Activated CD4-positive, alpha-beta T cell treated with anti-CD3 and anti-CD28 coated beads, Interleukin-2, amount 50 U/mL, for 16 hours (primary cell): ENCODE measurements at regions not wholly inside any gene's neighbourhood (a gene's known extent, or its start where the extent isn't known, plus 50 kb on each side); places are given as distances from the start of the nearest gene placed in this dataset.
"Not testable (repeated sequence)": the region's sequence is repeated elsewhere in the genome, so short reads cannot be mapped to it uniquely, and the experiment has no call there.

Experiments
- DNase-seq: peaks from one replicate; pipeline ENCODE4 v3.0.0-alpha.2; 2020

GRCh38 chr20:55678970-55679667 lies 326.2 kb downstream of the CBLN4 start:
- DNase-seq, result no peak

GRCh38 chr20:55678126-55678525 lies 327.2 kb downstream of the CBLN4 start:
- no peak for DNase-seq

GRCh38 chr20:55677011-55677410 lies 328.3 kb downstream of the CBLN4 start:
- no peak for DNase-seq

GRCh38 chr20:55676097-55676496 lies 329.2 kb downstream of the CBLN4 start:
- DNase-seq, result no peak

- no peak for DNase-seq
Observed at GRCh38 chr20:55668631-55669030, 336.7 kb downstream of the CBLN4 start.

- no peak for DNase-seq
Observed at GRCh38 chr20:55667955-55668354, 337.4 kb downstream of the CBLN4 start.

GRCh38 chr20:55667024-55667423 lies 338.3 kb downstream of the CBLN4 start:
- no peak for DNase-seq

GRCh38 chr20:55656231-55656775 lies 349.0 kb downstream of the CBLN4 start:
- no peak for DNase-seq

GRCh38 chr20:55650657-55651360 lies 354.5 kb downstream of the CBLN4 start:
- DNase-seq, result no peak

- no peak for DNase-seq
Observed at GRCh38 chr20:55649254-55649653, 356.1 kb downstream of the CBLN4 start.

GRCh38 chr20:55646851-55647250 lies 358.5 kb downstream of the CBLN4 start:
- no peak for DNase-seq

- no peak for DNase-seq
Observed at GRCh38 chr20:55641497-55641896, 363.8 kb downstream of the CBLN4 start.

- DNase-seq, result no peak
Observed at GRCh38 chr20:55635870-55636269, 369.4 kb downstream of the CBLN4 start.

- no peak for DNase-seq
Observed at GRCh38 chr20:55632592-55632991, 372.7 kb downstream of the CBLN4 start.

GRCh38 chr20:55629143-55629542 lies 376.2 kb downstream of the CBLN4 start:
- DNase-seq, result not testable (repeated sequence)

GRCh38 chr20:55626716-55627115 lies 378.6 kb downstream of the CBLN4 start:
- no peak for DNase-seq

GRCh38 chr20:55616367-55616766 lies 389.0 kb downstream of the CBLN4 start:
- DNase-seq, result no peak

GRCh38 chr20:55615818-55616217 lies 389.5 kb downstream of the CBLN4 start:
- no peak for DNase-seq

GRCh38 chr20:55614220-55614757 lies 391.0 kb downstream of the CBLN4 start:
- no peak for DNase-seq

GRCh38 chr20:55610756-55611155 lies 394.6 kb downstream of the CBLN4 start:
- DNase-seq, result no peak

GRCh38 chr20:55605594-55605993 lies 399.7 kb downstream of the CBLN4 start:
- DNase-seq, result no peak

GRCh38 chr20:55597526-55597925 lies 407.8 kb downstream of the CBLN4 start:
- no peak for DNase-seq

- no peak for DNase-seq
Observed at GRCh38 chr20:55596431-55596830, 408.9 kb downstream of the CBLN4 start.

GRCh38 chr20:55592866-55593265 lies 412.5 kb downstream of the CBLN4 start:
- no peak for DNase-seq
